ENCODE measurements at regions not wholly inside any gene's neighbourhood (a gene's known extent, or its start where the extent isn't known, plus 50 kb on each side); places are given as distances from the start of the nearest gene placed in this dataset.

DNA sequence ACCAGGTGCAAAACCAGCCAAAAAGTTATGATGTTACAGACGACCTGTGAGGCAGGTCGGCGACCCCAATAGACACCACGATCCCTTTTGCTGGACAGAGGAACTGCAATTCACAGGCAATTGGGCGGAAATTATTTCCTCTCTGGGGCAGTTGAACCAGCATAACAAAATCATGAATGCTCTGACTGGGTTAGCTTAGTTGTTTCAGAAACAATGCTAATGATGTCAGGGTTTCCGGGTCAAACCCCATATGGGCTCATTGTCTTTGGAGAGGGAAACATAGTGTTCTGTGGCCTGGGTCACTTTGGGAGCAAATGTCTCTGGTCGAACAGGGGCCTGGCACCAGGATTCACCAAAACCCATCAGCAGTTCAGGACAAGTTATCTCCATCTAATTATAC lies 669.1 kb upstream of the NRP1 start:
- no peak for DNase-seq
- Histone ChIP-seq H3K9me3 (no peaks in the 10 kb centered on the region), H3K36me3 (no peaks in the 10 kb centered on the region), H3K27me3 (no peaks in the 10 kb centered on the region), H3K4me1 (no peaks in the 10 kb centered on the region), H3K4me3 (no peak overlapping the region), H3K27ac (no peak overlapping the region)
- intact Hi-C loops (cut with DNase I; ENCODE audit: low total_unique reads), result no loop called here
- TF ChIP-seq POLR2A (IDR thresholded peaks at IDR 0.05), result no peak
- TF ChIP-seq, protein P1, sequence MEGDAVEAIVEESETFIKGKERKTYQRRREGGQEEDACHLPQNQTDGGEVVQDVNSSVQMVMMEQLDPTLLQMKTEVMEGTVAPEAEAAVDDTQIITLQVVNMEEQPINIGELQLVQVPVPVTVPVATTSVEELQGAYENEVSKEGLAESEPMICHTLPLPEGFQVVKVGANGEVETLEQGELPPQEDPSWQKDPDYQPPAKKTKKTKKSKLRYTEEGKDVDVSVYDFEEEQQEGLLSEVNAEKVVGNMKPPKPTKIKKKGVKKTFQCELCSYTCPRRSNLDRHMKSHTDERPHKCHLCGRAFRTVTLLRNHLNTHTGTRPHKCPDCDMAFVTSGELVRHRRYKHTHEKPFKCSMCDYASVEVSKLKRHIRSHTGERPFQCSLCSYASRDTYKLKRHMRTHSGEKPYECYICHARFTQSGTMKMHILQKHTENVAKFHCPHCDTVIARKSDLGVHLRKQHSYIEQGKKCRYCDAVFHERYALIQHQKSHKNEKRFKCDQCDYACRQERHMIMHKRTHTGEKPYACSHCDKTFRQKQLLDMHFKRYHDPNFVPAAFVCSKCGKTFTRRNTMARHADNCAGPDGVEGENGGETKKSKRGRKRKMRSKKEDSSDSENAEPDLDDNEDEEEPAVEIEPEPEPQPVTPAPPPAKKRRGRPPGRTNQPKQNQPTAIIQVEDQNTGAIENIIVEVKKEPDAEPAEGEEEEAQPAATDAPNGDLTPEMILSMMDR (IDR thresholded peaks at IDR 0.05), result no peak

DNA sequence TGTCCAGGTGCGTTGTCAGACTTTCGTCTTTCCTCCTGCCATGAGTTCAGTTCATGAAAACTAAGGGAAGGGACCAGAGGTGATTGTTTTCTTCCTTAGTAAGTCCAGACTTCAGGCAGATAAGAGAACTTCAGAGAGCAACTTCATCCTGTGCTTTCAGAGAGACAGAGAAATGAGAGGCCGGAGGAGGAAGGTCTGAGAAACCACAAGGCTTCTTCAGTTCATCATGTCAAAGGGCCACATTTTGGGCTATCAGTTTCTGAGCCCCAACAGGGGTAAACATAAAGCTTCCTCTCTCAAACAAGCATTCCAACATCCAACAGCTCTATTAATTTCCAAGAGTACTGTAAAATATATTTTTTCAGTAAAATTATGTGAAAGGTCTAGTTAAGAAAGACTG lies 668.4 kb upstream of the NRP1 start:
- Histone ChIP-seq H3K36me3 (no peaks in the 10 kb centered on the region), H3K27me3 (no peaks in the 10 kb centered on the region), H3K4me3 (no peak overlapping the region), H3K4me1 (no peaks in the 10 kb centered on the region), H3K9me3 (no peaks in the 10 kb centered on the region), H3K27ac (no peak overlapping the region)
- no peak for TF ChIP-seq POLR2A (IDR thresholded peaks at IDR 0.05)
- TF ChIP-seq, protein P1 (IDR thresholded peaks at IDR 0.05), result no peak
- DNase-seq, result no peak
- intact Hi-C loops (cut with DNase I; ENCODE audit: low total_unique reads), result no loop called here

DNA sequence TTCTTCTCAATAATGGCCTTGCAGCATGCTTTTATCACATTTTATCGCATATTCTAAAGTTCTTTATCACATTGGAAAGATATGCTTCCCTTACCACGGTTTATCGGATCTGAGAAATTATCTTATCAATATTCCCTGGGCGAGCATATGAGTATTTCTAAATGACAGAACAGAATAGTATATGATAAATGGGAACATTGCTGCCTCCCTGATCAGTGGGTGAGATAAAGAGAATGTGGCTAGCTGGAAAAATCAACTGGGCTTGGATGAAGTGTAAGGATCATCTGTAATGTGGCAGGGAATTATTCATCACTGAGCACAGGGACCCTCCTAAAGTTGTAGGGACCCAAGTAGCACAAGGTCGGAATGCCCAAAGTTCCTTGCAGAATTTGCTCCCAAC lies 667.4 kb upstream of the NRP1 start:
- Histone ChIP-seq H3K4me3 (no peak overlapping the region), H3K4me1 (no peaks in the 10 kb centered on the region), H3K36me3 (no peaks in the 10 kb centered on the region), H3K9me3 (no peaks in the 10 kb centered on the region), H3K27me3 (no peaks in the 10 kb centered on the region), H3K27ac (no peak overlapping the region)
- intact Hi-C loops (cut with DNase I; ENCODE audit: low total_unique reads), result no loop called here
- TF ChIP-seq, protein P1 (IDR thresholded peaks at IDR 0.05), result no peak
- TF ChIP-seq POLR2A (IDR thresholded peaks at IDR 0.05), result no peak
- DNase-seq, result no peak

DNA sequence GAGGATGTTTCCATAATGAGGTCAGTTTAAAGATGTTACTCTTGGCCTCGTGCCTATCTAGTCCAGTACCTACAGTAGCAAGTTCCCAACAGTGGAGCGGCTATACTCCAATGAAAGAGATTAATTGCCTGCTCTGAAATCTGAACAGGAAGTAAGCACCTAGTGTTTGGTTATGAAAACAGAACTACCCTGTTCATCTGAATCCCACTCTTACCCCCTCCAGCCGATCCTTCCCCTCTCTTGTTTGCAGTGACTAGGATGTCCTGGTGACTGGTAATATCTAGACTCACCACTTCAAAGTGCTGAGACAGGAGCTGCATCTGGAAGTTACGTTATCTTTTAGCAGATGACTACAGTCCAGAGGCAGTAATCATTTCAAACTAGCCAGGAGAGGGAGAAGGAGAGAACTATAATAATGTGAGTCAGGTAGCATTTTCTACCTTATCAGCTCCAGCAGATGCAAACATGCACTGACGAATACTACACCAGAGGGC lies 666.7 kb upstream of the NRP1 start:
- TF ChIP-seq, protein P1 (IDR thresholded peaks at IDR 0.05), result no peak
- no peak for TF ChIP-seq POLR2A (IDR thresholded peaks at IDR 0.05)
- Histone ChIP-seq H3K27me3 (no peaks in the 10 kb centered on the region), H3K4me1 (no peaks in the 10 kb centered on the region), H3K4me3 (no peak overlapping the region), H3K9me3 (no peaks in the 10 kb centered on the region), H3K36me3 (no peaks in the 10 kb centered on the region), H3K27ac (no peak overlapping the region)
- no peak for DNase-seq
- intact Hi-C loops (cut with DNase I; ENCODE audit: low total_unique reads), result no loop called here

DNA sequence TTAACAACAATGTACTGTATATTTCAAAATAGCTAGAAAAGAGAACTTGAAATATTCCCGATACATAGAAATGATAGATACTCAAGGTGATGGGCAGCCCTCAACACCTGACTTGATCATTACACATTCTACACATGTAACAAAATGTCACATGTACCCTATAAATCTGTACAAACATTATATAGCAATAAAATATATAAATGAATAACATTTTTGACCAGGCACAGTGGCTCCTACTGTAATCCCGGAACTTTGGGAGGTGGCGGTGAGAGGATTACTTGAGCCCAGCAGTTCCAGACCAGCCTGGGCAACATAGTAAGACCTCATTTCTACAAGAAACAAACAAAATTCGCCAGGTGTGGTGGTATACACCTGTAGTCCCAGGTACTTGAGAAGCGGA lies 659.5 kb upstream of the NRP1 start:
- Histone ChIP-seq H3K4me3 (no peak overlapping the region), H3K9me3 (no peaks in the 10 kb centered on the region), H3K27ac (no peak overlapping the region), H3K4me1 (no peaks in the 10 kb centered on the region), H3K36me3 (no peaks in the 10 kb centered on the region), H3K27me3 (no peaks in the 10 kb centered on the region)
- no peak for DNase-seq
- TF ChIP-seq, protein P1 (IDR thresholded peaks at IDR 0.05), result no peak
- TF ChIP-seq POLR2A (IDR thresholded peaks at IDR 0.05), result no peak
- intact Hi-C loops (cut with DNase I; ENCODE audit: low total_unique reads), result no loop called here

All from uterus (tissue), 3 donors.